SK-N-SH treated with all-trans-retinoic acid at 6 μM for 48 hours (cell line): ENCODE measurements at regions not wholly inside any gene's neighbourhood (a gene's known extent, or its start where the extent isn't known, plus 50 kb on each side); places are given as distances from the start of the nearest gene placed in this dataset.
"Not testable (repeated sequence)": the region's sequence is repeated elsewhere in the genome, so short reads cannot be mapped to it uniquely, and the experiment has no call there.

ENCODE experiments used
- ATAC-seq: fragments of 200-7000 bp; cut with Tn5 transposase; 3 replicates; pipeline ENCODE4 v1.9.1; 2020; ENCODE audit warnings: mild to moderate bottlenecking, moderate library complexity
- ARNTL ChIP-seq: fragments of 450-650 bp; formaldehyde crosslinking; IDR thresholded peaks from 2 replicates; pipeline ENCODE4 v1.5.0; 2020; ENCODE audit warnings: low read depth, mild to moderate bottlenecking, moderate library complexity, borderline replicate concordance
- CSDC2 ChIP-seq: fragments of 250-450 bp; sonication (Bioruptor Pico); IDR thresholded peaks from 2 replicates; pipeline ENCODE4 v1.5.0; 2020; ENCODE audit warnings: mild to moderate bottlenecking, moderate library complexity
- ESRRG ChIP-seq: fragments of 250-450 bp; sonication (Bioruptor Pico); IDR thresholded peaks from 2 replicates; pipeline ENCODE4 v1.6.1; 2021; ENCODE audit warnings: mild to moderate bottlenecking
- OSR1 ChIP-seq: fragments of 250-450 bp; sonication (Bioruptor Pico); IDR thresholded peaks from 2 replicates; pipeline ENCODE4 v1.8.0; 2022; ENCODE audit warnings: moderate library complexity, mild to moderate bottlenecking, inconsistent platforms
- PPARA ChIP-seq: fragments of 250-450 bp; sonication (Bioruptor Pico); IDR thresholded peaks from 2 replicates; pipeline ENCODE4 v1.5.0; 2020; ENCODE audit warnings: mild to moderate bottlenecking, borderline replicate concordance
- RARB ChIP-seq: fragments of 250-450 bp; sonication (Bioruptor Pico); IDR thresholded peaks from 2 replicates; pipeline ENCODE4 v1.8.0; 2021; ENCODE audit warnings: mild to moderate bottlenecking, moderate library complexity
- SNAI2 ChIP-seq: fragments of 250-450 bp; sonication (Bioruptor Pico); IDR thresholded peaks from 2 replicates; pipeline ENCODE4 v1.5.0; 2020; ENCODE audit warnings: mild to moderate bottlenecking, moderate library complexity
- TCF4 ChIP-seq: fragments of 250-450 bp; sonication (Bioruptor Pico); IDR thresholded peaks from 2 replicates; pipeline ENCODE4 v1.8.0; 2021; ENCODE audit warnings: mild to moderate bottlenecking, moderate library complexity, borderline replicate concordance
- ZC3H10 ChIP-seq: fragments of 250-450 bp; sonication (Bioruptor Pico); IDR thresholded peaks from 2 replicates; pipeline ENCODE4 v1.5.1; 2021; ENCODE audit warnings: mild to moderate bottlenecking, moderate library complexity
- ZFP30 ChIP-seq: fragments of 450-650 bp; formaldehyde crosslinking; IDR thresholded peaks from 2 replicates; pipeline ENCODE4 v1.5.0; 2022; ENCODE audit warnings: mild to moderate bottlenecking, moderate library complexity
- ZNF565 ChIP-seq: fragments of 450-650 bp; formaldehyde crosslinking; conservative IDR thresholded peaks from 2 replicates; pipeline ENCODE4 v1.5.0; 2020; ENCODE audit warnings: low read depth, mild to moderate bottlenecking, moderate library complexity
- TF ChIP-seq, protein P1 (sequence below): fragments of 250-450 bp; sonication (Bioruptor Pico); IDR thresholded peaks from 2 replicates; pipeline ENCODE4 v1.5.1; 2021; ENCODE audit warnings: mild to moderate bottlenecking, moderate library complexity
- TF ChIP-seq, protein P2 (sequence below): fragments of 250-450 bp; sonication (Bioruptor Pico); IDR thresholded peaks from 2 replicates; pipeline ENCODE4 v1.5.1; 2020; ENCODE audit warnings: low read depth, mild to moderate bottlenecking, moderate library complexity
- TF ChIP-seq, protein P3 (sequence below): fragments of 250-450 bp; sonication (Bioruptor Pico); IDR thresholded peaks from 2 replicates; pipeline ENCODE4 v1.8.0; 2020; ENCODE audit warnings: mild to moderate bottlenecking, moderate library complexity, borderline replicate concordance
- TF ChIP-seq, protein P4 (sequence below): fragments of 250-450 bp; sonication (Bioruptor Pico); IDR thresholded peaks from 2 replicates; pipeline ENCODE4 v1.5.0; 2020; ENCODE audit warnings: mild to moderate bottlenecking, moderate library complexity

DNA sequence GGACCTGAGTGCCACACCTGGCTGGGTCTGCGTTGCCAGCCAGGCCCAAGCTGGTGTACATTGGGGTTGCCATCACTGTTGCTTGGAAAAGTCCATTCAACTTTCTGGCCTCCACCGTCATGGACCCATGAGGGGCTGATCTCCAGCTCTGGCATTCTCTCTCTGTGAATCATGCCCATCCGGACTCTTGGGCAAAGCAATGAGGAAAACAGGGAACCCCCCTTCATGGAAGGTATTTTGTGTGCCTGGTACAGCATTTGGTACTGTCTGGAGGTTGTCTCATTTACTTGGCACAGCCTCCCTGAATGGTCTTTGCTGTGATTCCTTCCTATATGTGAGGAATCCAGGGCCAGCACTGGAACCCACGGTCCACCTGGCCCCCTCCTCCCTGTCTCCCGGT, 99.4 kb downstream of the FOXD2 start (continued):
- TF ChIP-seq SNAI2 (CRISPR knock-in tag) (no peak), PPARA (CRISPR knock-in tag) (no peak), ZC3H10 (CRISPR knock-in tag) (no peak), RARB (CRISPR knock-in tag) (no peak), ESRRG (CRISPR knock-in tag) (no peak)
- TF ChIP-seq, protein P1, sequence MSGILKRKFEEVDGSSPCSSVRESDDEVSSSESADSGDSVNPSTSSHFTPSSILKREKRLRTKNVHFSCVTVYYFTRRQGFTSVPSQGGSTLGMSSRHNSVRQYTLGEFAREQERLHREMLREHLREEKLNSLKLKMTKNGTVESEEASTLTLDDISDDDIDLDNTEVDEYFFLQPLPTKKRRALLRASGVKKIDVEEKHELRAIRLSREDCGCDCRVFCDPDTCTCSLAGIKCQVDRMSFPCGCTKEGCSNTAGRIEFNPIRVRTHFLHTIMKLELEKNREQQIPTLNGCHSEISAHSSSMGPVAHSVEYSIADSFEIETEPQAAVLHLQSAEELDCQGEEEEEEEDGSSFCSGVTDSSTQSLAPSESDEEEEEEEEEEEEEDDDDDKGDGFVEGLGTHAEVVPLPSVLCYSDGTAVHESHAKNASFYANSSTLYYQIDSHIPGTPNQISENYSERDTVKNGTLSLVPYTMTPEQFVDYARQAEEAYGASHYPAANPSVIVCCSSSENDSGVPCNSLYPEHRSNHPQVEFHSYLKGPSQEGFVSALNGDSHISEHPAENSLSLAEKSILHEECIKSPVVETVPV (CRISPR knock-in tag) = no peak
- TF ChIP-seq, protein P2, sequence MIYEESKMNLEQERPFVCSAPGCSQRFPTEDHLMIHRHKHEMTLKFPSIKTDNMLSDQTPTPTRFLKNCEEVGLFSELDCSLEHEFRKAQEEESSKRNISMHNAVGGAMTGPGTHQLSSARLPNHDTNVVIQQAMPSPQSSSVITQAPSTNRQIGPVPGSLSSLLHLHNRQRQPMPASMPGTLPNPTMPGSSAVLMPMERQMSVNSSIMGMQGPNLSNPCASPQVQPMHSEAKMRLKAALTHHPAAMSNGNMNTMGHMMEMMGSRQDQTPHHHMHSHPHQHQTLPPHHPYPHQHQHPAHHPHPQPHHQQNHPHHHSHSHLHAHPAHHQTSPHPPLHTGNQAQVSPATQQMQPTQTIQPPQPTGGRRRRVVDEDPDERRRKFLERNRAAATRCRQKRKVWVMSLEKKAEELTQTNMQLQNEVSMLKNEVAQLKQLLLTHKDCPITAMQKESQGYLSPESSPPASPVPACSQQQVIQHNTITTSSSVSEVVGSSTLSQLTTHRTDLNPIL (CRISPR knock-in tag) = no peak
- TF ChIP-seq, protein P3, sequence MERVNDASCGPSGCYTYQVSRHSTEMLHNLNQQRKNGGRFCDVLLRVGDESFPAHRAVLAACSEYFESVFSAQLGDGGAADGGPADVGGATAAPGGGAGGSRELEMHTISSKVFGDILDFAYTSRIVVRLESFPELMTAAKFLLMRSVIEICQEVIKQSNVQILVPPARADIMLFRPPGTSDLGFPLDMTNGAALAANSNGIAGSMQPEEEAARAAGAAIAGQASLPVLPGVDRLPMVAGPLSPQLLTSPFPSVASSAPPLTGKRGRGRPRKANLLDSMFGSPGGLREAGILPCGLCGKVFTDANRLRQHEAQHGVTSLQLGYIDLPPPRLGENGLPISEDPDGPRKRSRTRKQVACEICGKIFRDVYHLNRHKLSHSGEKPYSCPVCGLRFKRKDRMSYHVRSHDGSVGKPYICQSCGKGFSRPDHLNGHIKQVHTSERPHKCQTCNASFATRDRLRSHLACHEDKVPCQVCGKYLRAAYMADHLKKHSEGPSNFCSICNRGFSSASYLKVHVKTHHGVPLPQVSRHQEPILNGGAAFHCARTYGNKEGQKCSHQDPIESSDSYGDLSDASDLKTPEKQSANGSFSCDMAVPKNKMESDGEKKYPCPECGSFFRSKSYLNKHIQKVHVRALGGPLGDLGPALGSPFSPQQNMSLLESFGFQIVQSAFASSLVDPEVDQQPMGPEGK = no peak

DNA sequence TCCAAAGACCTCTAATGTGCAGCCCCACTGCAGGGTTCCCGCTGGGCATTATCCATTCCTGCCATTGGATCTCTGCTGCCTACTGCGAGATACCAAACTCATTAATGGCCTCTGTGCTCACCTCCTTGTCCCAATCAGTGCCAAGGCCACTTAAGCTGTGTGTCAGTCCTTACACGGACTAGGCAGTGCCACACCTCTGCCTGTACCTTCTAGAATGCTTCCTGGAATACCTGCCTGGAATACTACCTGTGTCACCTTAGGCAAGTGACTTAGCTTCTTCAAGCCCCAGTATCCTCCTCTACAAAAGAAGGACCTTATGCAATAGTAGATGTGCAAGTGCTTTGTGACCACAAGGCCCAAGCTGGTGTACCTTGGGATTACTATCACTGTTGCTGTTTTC, 100.1 kb downstream of the FOXD2 start:
- ATAC-seq = no peak
- TF ChIP-seq, protein P4, sequence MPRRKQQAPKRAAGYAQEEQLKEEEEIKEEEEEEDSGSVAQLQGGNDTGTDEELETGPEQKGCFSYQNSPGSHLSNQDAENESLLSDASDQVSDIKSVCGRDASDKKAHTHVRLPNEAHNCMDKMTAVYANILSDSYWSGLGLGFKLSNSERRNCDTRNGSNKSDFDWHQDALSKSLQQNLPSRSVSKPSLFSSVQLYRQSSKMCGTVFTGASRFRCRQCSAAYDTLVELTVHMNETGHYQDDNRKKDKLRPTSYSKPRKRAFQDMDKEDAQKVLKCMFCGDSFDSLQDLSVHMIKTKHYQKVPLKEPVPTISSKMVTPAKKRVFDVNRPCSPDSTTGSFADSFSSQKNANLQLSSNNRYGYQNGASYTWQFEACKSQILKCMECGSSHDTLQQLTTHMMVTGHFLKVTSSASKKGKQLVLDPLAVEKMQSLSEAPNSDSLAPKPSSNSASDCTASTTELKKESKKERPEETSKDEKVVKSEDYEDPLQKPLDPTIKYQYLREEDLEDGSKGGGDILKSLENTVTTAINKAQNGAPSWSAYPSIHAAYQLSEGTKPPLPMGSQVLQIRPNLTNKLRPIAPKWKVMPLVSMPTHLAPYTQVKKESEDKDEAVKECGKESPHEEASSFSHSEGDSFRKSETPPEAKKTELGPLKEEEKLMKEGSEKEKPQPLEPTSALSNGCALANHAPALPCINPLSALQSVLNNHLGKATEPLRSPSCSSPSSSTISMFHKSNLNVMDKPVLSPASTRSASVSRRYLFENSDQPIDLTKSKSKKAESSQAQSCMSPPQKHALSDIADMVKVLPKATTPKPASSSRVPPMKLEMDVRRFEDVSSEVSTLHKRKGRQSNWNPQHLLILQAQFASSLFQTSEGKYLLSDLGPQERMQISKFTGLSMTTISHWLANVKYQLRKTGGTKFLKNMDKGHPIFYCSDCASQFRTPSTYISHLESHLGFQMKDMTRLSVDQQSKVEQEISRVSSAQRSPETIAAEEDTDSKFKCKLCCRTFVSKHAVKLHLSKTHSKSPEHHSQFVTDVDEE (CRISPR knock-in tag) = no peak
- TF ChIP-seq ZNF565 (CRISPR knock-in tag) = no peak
- TF ChIP-seq, protein P1 (CRISPR knock-in tag) = no peak
- no peak for TF ChIP-seq ARNTL (CRISPR knock-in tag)
- no peak for TF ChIP-seq CSDC2 (CRISPR knock-in tag)
- no peak for TF ChIP-seq TCF4 (CRISPR knock-in tag)
- TF ChIP-seq, protein P2 (CRISPR knock-in tag) = no peak

DNA sequence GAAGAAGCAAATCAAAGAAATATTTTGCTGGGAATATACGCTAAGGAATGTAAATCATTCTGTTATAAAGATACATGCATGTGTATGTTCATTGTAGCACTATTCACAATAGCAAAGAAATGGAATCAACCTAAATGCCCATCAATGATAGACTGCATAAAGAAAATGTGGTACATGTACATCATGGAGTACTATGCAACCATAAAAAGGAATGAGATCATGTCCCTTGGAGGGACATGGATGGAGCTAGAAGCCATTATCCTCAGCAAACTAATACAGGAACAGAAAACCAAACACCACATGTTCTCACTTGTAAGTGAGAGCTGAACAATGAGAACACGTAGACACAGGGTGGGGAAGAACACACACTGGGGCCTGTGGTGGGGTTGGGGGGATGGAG, 100.7 kb downstream of the FOXD2 start:
- not testable (repeated sequence) for ATAC-seq

DNA sequence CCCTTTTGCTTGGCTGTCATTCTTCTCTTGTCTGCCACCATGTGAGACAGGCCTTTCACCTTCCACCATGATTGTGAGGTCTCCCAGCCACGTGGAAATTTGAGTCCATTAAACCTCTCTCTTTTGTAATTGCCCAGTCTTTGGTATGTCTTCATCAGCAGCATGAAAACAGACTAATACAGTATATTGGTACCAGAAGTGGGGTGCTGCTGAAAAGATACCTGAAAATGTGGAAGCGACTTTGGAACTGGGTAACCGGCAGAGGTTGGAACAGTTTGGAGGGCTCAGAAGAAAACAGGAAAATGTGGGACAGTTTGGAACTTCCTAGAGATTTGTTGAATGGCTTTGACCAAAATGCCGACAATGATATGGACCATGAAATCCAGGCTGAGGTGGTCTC, 103.9 kb downstream of the FOXD2 start:
- not testable (repeated sequence) for ATAC-seq

DNA sequence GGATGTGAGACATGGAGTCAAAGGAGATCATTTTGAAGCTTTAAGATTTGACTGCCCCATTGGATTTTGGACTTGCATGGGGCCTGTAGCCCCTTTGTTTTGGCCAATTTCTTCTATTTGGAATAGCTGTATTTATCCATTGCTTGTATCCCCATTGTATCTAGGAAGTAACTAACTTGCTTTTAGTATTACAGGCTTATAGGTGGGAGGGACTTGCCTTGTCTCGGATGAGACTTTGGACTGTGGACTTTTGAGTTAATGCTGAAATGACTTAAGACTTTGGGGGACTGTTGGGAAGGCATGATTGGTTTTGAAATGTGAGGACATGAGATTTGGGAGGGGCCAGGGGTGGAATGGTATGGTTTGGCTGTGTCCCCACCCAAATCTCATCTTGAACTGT, 105.2 kb downstream of the FOXD2 start:
- not testable (repeated sequence) for ATAC-seq

DNA sequence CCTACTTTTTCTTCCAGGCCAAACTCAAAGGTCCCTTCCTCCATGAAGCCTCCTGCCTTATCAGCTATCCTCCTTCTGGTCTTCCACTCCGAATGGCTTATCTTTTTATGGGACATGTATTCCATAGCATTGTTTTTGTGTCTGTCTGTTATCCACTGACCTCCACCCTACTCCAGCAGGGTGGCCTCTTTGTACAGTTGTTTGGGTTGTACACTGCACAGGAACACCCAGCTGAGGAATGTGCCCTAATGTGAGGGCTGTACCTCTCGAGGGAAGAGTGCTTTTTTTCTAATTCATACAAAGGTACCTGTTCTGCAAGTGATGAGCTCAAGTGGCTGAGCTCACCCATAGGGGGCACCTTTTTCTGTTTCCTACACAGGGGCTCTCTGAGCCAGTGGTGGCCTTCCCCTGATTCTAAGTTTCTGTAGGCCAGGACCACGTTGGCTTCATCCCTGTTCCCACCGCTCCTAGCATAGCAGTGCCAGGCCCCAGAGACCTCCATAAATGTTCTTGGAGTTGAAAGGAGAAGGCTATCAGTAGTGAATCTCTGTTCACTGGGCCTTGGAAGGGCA, 108.2 kb downstream of the FOXD2 start:
- TF ChIP-seq ZFP30 (no peak), OSR1 (no peak)
- TF ChIP-seq, protein P4 (CRISPR knock-in tag) = no peak
- TF ChIP-seq, protein P3 = no peak
- ATAC-seq = no peak
